WTC11 (cell line): ENCODE measurements at regions not wholly inside any gene's neighbourhood (a gene's known extent, or its start where the extent isn't known, plus 50 kb on each side); places are given as distances from the start of the nearest gene placed in this dataset.

Source experiments
- ATF2 ChIP-seq: sonication (generic); formaldehyde crosslinking; IDR thresholded peaks from 2 replicates; pipeline ENCODE4 v1.8.1; 2022; ENCODE audit warnings: low read depth, missing genetic modification reagents, borderline replicate concordance
- FOXJ3 ChIP-seq: sonication (generic); formaldehyde crosslinking; IDR thresholded peaks from 2 replicates; pipeline ENCODE4 v1.9.0; 2021; ENCODE audit warnings: missing genetic modification reagents, mild to moderate bottlenecking, borderline replicate concordance
- KAT7 ChIP-seq: sonication (generic); formaldehyde crosslinking; IDR thresholded peaks from 2 replicates; pipeline ENCODE4 v1.8.1; 2023; ENCODE audit warnings: missing genetic modification reagents, mild to moderate bottlenecking, borderline replicate concordance
- NR1H2 ChIP-seq: sonication (generic); formaldehyde crosslinking; IDR thresholded peaks from 2 replicates; pipeline ENCODE4 v1.9.0; 2021; ENCODE audit warnings: mild to moderate bottlenecking, moderate library complexity, missing genetic modification reagents
- SMAD3 ChIP-seq: sonication (generic); formaldehyde crosslinking; IDR thresholded peaks from 2 replicates; pipeline ENCODE4 v1.8.0; 2022; ENCODE audit warnings: missing genetic modification reagents, mild to moderate bottlenecking, borderline replicate concordance
- ZNF232 ChIP-seq: sonication (generic); formaldehyde crosslinking; IDR thresholded peaks from 2 replicates; pipeline ENCODE4 v1.8.0; 2022; ENCODE audit warnings: mild to moderate bottlenecking, missing genetic modification reagents
- ZNF317 ChIP-seq: sonication (generic); formaldehyde crosslinking; IDR thresholded peaks from 2 replicates; pipeline ENCODE4 v1.8.1; 2023; ENCODE audit warnings: low read depth, mild to moderate bottlenecking, moderate library complexity, missing genetic modification reagents, borderline replicate concordance
- TF ChIP-seq, protein P1 (sequence below): fragments of 200-600 bp; IDR thresholded peaks from 2 replicates; pipeline ENCODE4 v1.8.0; 2022; ENCODE audit warnings: antibody characterized with exemption

GRCh38 chr20:19903168-19903811 is 113.9 kb upstream of the NAA20 start:
- TF ChIP-seq ATF2 (no peak), ZNF232 (CRISPR knock-in tag) (no peak), SMAD3 (CRISPR knock-in tag) (no peak), FOXJ3 (CRISPR knock-in tag) (no peak), ZNF317 (no peak), NR1H2 (CRISPR knock-in tag) (no peak), KAT7 (CRISPR knock-in tag) (no peak)
- TF ChIP-seq, protein P1, sequence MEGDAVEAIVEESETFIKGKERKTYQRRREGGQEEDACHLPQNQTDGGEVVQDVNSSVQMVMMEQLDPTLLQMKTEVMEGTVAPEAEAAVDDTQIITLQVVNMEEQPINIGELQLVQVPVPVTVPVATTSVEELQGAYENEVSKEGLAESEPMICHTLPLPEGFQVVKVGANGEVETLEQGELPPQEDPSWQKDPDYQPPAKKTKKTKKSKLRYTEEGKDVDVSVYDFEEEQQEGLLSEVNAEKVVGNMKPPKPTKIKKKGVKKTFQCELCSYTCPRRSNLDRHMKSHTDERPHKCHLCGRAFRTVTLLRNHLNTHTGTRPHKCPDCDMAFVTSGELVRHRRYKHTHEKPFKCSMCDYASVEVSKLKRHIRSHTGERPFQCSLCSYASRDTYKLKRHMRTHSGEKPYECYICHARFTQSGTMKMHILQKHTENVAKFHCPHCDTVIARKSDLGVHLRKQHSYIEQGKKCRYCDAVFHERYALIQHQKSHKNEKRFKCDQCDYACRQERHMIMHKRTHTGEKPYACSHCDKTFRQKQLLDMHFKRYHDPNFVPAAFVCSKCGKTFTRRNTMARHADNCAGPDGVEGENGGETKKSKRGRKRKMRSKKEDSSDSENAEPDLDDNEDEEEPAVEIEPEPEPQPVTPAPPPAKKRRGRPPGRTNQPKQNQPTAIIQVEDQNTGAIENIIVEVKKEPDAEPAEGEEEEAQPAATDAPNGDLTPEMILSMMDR: no peak
